Thoracic aorta (tissue), 2 donors: ENCODE measurements at regions not wholly inside any gene's neighbourhood (a gene's known extent, or its start where the extent isn't known, plus 50 kb on each side); places are given as distances from the start of the nearest gene placed in this dataset.

Experiments
- ATAC-seq: fragments of 150-250 bp; one replicate; pipeline ENCODE4 v1.8.0; 2017; ENCODE audit warnings: low read depth; ENCODE audit not compliant: insufficient number of reproducible peaks, low FRiP score
- DNase-seq: peaks from one replicate; pipeline ENCODE4 v3.0.0-alpha.2; 2020; ENCODE audit warnings: low spot score
- H3K27ac ChIP-seq, 2 donors: fragments of 200-600 bp; sonication (generic); 1 replicate in 1 of 2; 2 replicates in 1 of 2; pipeline ENCODE4 v1.5.1; 2016; ENCODE audit warnings: mild to moderate bottlenecking in 2 of 2, moderate library complexity in 2 of 2
- H3K27me3 ChIP-seq: fragments of 200-600 bp; sonication (generic); replicated peaks from 2 replicates; pipeline ENCODE4 v1.6.0; 2016; ENCODE audit warnings: mild to moderate bottlenecking; ENCODE audit not compliant: insufficient read depth
- H3K36me3 ChIP-seq: fragments of 200-600 bp; sonication (generic); one replicate; pipeline ENCODE4 v1.5.1; 2016
- H3K4me1 ChIP-seq, 2 donors: fragments of 200-600 bp; sonication (generic); 1 replicate in 1 of 2; 2 replicates in 1 of 2; pipeline versions ENCODE4 v1.5.1 to v1.6.0; 2016; ENCODE audit warnings: low read depth in 2 of 2, mild to moderate bottlenecking in 1 of 2; ENCODE audit not compliant: control insufficient read depth in 1 of 2
- H3K4me3 ChIP-seq: fragments of 200-600 bp; sonication (generic); 2 replicates; pipeline ENCODE4 v1.5.1; 2016; ENCODE audit warnings: mild to moderate bottlenecking
- H3K9me3 ChIP-seq: fragments of 200-600 bp; sonication (generic); 2 replicates; pipeline ENCODE4 v1.5.1; 2016
- CTCF ChIP-seq: fragments of 200-600 bp; sonication (generic); IDR thresholded peaks from one replicate; pipeline ENCODE4 v1.5.1; 2019; ENCODE audit warnings: antibody characterized with exemption

- H3K27me3 ChIP-seq, result no peaks in the 10 kb centered on the region
- no peaks in the 10 kb centered on the region for H3K9me3 ChIP-seq
- H3K27ac ChIP-seq, result no peak overlapping the region
- no peak for TF ChIP-seq CTCF
- DNase-seq (no peak), ATAC-seq (no peak)
- H3K4me1 ChIP-seq, result no peaks in the 10 kb centered on the region
- H3K4me3 ChIP-seq, result no peak overlapping the region
- H3K36me3 ChIP-seq, result no peaks in the 10 kb centered on the region
Observed at GRCh38 chr16:79297805-79298204, 302.7 kb downstream of the MAF start.

- no peak for ATAC-seq
Observed at GRCh38 chr16:79297296-79297695, 303.2 kb downstream of the MAF start.

GRCh38 chr16:79296491-79296890 is 304.0 kb downstream of the MAF start:
- H3K4me3 ChIP-seq, result no peak overlapping the region
- DNase-seq, result no peak
- no peaks in the 10 kb centered on the region for H3K36me3 ChIP-seq
- no peak overlapping the region for H3K27ac ChIP-seq
- no peak for TF ChIP-seq CTCF
- H3K27me3 ChIP-seq, result no peaks in the 10 kb centered on the region
- H3K9me3 ChIP-seq, result no peaks in the 10 kb centered on the region
- no peaks in the 10 kb centered on the region for H3K4me1 ChIP-seq
- no peak for ATAC-seq

More at GRCh38 chr16:79297296-79297695, 303.2 kb downstream of the MAF start:
- TF ChIP-seq CTCF, result no peak
- Histone ChIP-seq H3K4me3 (no peak overlapping the region), H3K9me3 (no peaks in the 10 kb centered on the region), H3K27me3 (no peaks in the 10 kb centered on the region), H3K27ac (no peak overlapping the region), H3K4me1 (no peaks in the 10 kb centered on the region), H3K36me3 (no peaks in the 10 kb centered on the region)
- DNase-seq, result no peak

- no peak for DNase-seq
- H3K27me3 ChIP-seq, result no peaks in the 10 kb centered on the region
- no peak overlapping the region for H3K4me3 ChIP-seq
- H3K36me3 ChIP-seq, result no peaks in the 10 kb centered on the region
- no peaks in the 10 kb centered on the region for H3K4me1 ChIP-seq
- H3K9me3 ChIP-seq, result no peaks in the 10 kb centered on the region
- no peak for TF ChIP-seq CTCF
- ATAC-seq, result no peak
- H3K27ac ChIP-seq, result no peak overlapping the region
Observed at GRCh38 chr16:79295746-79296145, 304.8 kb downstream of the MAF start.

GRCh38 chr16:79295162-79295561 is 305.4 kb downstream of the MAF start:
- no peaks in the 10 kb centered on the region for H3K27me3 ChIP-seq
- H3K4me3 ChIP-seq, result no peak overlapping the region
- no peak overlapping the region for H3K27ac ChIP-seq
- DNase-seq (no peak), ATAC-seq (no peak)
- H3K36me3 ChIP-seq, result no peaks in the 10 kb centered on the region
- no peaks in the 10 kb centered on the region for H3K4me1 ChIP-seq
- H3K9me3 ChIP-seq, result no peaks in the 10 kb centered on the region
- TF ChIP-seq CTCF, result no peak
